VCaP (cell line): ENCODE measurements at regions not wholly inside any gene's neighbourhood (a gene's known extent, or its start where the extent isn't known, plus 50 kb on each side); places are given as distances from the start of the nearest gene placed in this dataset.
"Not testable (repeated sequence)": the region's sequence is repeated elsewhere in the genome, so short reads cannot be mapped to it uniquely, and the experiment has no call there.

Source experiments
- H3K27ac ChIP-seq: fragments of 450-650 bp; 2 replicates; pipeline ENCODE4 v1.5.1; 2017
- CTCF ChIP-seq: fragments of 450-650 bp; conservative IDR thresholded peaks from 2 replicates; pipeline ENCODE4 v1.5.1; 2017; ENCODE audit warnings: mild to moderate bottlenecking, moderate library complexity

DNA sequence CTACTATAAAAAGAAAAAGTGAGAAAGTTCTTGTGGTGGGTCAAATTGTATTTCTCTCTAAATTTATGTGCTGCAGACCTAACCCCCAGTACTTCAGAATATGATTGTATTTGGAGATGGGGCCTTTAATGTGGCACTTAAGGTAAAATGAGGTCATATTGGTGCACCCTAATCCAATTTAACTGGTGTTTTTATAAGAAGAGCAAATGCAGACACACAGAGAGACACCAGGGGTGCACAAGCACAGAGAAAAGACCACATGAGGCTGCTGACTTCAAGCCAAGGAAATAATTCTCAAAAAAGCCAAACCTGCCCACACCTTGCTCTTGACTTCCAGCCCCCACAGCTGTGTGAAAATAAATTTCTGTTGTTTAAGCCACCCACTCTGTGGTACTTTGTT is 80.2 kb upstream of the HTR4 start:
- H3K27ac ChIP-seq, result no peak overlapping the region
- TF ChIP-seq CTCF, result no peak

- no peak for TF ChIP-seq CTCF
These were observed 81.0 kb upstream of the HTR4 start for GRCh38 chr5:148735301-148735835.

GRCh38 chr5:148739023-148739422 is 84.7 kb upstream of the HTR4 start:
- no peak for TF ChIP-seq CTCF
- no peak overlapping the region for H3K27ac ChIP-seq

More at GRCh38 chr5:148735301-148735835, 81.0 kb upstream of the HTR4 start:
- H3K27ac ChIP-seq, result no peak overlapping the region

DNA sequence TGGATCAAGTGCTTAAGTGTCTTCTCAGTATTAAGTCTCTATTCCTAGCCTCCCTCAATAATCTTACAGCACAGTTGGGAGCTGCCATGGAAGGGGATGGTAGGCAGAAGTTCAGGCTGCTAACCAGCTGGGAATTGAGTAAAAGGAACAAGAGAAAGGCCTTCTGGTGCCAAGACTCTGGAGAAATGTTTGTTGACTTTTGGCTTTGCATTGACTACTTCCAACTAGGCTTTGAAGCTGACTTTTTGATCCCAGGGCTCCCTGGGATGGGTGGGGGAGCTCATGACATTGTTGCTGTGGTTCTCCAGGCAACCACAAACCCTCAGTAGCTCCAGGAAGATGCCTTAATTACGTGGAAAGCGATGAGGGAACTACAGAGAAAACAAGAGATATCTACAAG is 85.2 kb upstream of the HTR4 start:
- TF ChIP-seq CTCF, result no peak
- H3K27ac ChIP-seq, result no peak overlapping the region

DNA sequence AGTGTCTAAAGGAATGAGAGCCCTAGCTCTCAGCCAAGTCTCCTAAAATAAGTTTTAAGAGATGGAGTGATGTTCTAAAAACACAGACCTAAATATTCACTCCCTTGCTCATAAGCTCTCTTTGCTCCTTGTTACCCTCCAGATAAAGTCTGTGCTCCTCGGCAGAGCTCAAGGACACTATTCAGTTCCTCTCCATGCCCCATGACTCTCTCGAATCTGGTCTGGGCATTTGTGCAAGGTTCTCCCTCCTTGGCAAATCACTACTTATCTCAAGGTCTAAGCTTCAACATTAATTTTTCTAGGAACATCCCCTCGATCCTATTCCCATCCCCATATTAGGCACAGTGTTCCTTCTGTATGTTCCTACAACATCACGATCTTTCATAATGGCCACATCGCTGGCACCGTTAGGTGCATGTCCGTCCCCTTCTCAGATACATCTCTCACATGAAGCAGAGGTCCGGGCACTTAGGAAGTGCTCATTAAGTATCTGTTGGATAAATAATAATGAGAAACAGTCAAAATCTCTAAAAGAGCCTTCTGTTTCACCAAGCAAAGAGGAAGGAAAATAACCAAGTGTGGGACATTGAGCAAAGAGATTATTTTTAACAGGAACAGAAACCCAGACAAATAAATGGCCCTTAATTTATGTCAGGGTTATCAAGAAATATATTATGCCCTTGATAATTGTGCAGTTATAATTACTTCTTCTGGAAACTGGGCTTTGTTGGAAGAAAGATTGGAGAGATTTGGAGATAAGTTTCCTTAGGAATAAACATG is 85.9 kb upstream of the HTR4 start:
- no peak for TF ChIP-seq CTCF
- no peak overlapping the region for H3K27ac ChIP-seq

DNA sequence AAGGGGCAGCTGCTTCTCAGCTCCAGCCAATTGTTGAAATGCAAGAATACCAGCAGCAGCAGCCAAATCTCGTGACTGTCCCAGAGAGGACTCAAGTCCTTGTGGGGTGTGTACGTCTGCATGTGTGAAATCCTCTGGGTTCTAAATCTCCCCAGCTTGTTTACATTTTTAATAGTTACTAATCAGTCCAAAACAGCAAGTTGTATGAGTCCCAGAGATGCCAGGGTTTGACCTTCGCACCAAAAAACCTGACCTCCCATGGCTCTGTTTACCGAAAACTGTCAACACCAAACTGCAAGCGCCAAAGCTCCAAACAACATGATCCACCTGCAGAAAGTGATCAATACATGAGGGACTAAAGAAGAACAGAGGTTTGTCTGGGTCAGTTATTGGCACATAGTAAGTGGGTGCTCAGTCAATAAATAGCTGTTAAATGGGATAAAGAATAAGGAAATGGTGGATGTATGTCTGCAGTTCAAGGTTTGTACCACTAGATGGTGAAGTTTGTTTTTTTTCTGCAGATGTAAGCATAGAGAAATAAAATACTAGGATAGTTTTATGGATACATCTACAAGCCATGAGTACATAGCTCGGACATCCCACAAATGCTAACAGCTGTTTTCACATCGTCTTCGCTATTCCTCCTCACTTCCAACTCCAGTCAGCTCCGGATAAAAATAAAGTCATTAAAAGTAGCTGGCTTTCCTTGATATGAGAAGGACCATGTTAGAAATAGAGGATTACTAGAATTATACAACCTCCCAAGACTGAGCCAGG is 85.3 kb upstream of the ADRB2 start:
- H3K27ac ChIP-seq, result no peak overlapping the region
- TF ChIP-seq CTCF, result peak; percentile 72

- not testable (repeated sequence) for H3K27ac ChIP-seq
These were observed 84.6 kb upstream of the ADRB2 start for GRCh38 chr5:148741766-148742165.

- not testable (repeated sequence) for H3K27ac ChIP-seq
These were observed 82.0 kb upstream of the ADRB2 start for GRCh38 chr5:148744380-148744779.
